K562 (cell line): ENCODE measurements at regions not wholly inside any gene's neighbourhood (a gene's known extent, or its start where the extent isn't known, plus 50 kb on each side); places are given as distances from the start of the nearest gene placed in this dataset.

Source experiments
- ATAC-seq: fragments of 200-7000 bp; cut with Tn5 transposase; 3 replicates; pipeline ENCODE4 v1.9.1; 2020; ENCODE audit warnings: moderate library complexity
- BruUV-seq: library from RNA; stranded (reverse); fragments of 400-500 nt; replicated peaks from 2 replicates; lab custom pipeline; 2021; lab: Mats Ljungman, UMichigan
- CTCF ChIA-PET: fragments of 300-600 bp; formaldehyde crosslinking; extraction: SDS; loops from one replicate; lab custom pipeline; 2021; ENCODE audit warnings: low intra/inter-chr PET ratio; lab: Yijun Ruan, JAX
- POLR2A ChIA-PET: fragments of 300-600, 350-650 bp; sonication (Branson Sonifier 250); formaldehyde crosslinking; extraction: SDS; loops from one replicate; lab custom pipeline; 2021; ENCODE audit warnings: antibody characterized with exemption, inconsistent platforms; lab: Yijun Ruan, JAX
- DNase-seq, 4 experiments: peaks; one replicate each; pipeline versions ENCODE4 v3.0.0 to v3.0.0-alpha.2; 2011 to 2018; ENCODE audit warnings: low spot score in 3 of 4, mixed read lengths in 3 of 4; ENCODE audit errors: extremely low read depth in 1 of 4
- FAIRE-seq: peaks from 2 replicates; lab custom pipeline; 2011; peaks lifted over from hg19 to GRCh38; lab: Jason Lieb, UNC
- H2AFZ ChIP-seq: 2 replicates; pipeline ENCODE4 v1.6.0; 2011; ENCODE audit warnings: low read depth, low read length, control low read depth, inconsistent platforms
- H3K27ac ChIP-seq: fragments of 200-600 bp; 3 replicates; pipeline ENCODE4 v1.8.0; 2011; ENCODE audit warnings: low read depth, mild to moderate bottlenecking, control low read depth, inconsistent platforms, low read length, moderate library complexity, mixed read lengths; ENCODE audit errors: extremely low read depth
- H3K27me3 ChIP-seq, 2 experiments: fragments of 300-600 bp in 1 of 2; 2 replicates in 1 of 2; 3 replicates in 1 of 2; pipeline versions ENCODE4 v1.6.0 to v1.8.0; 2011; ENCODE audit warnings: inconsistent platforms in 2 of 2, low read length in 2 of 2, mild to moderate bottlenecking in 1 of 2, mixed read lengths in 1 of 2, moderate library complexity in 1 of 2; ENCODE audit not compliant: control insufficient read depth in 2 of 2, insufficient read depth in 2 of 2
- H3K36me3 ChIP-seq: fragments of 300-600 bp; 3 replicates; pipeline ENCODE4 v1.8.0; 2011; ENCODE audit warnings: mild to moderate bottlenecking, low read length, inconsistent platforms; ENCODE audit not compliant: control insufficient read depth, insufficient read depth
- H3K4me1 ChIP-seq, 2 experiments: fragments of 200-600 bp in 1 of 2; replicated peaks in 1 of 2; 2 replicates in 1 of 2; 3 replicates in 1 of 2; pipeline versions ENCODE4 v1.5.1 to v1.8.0; 2011; ENCODE audit warnings: inconsistent platforms in 2 of 2, low read length in 2 of 2, mild to moderate bottlenecking in 1 of 2, mixed read lengths in 1 of 2, moderate library complexity in 1 of 2; ENCODE audit not compliant: control insufficient read depth in 2 of 2, insufficient read depth in 2 of 2
- H3K4me2 ChIP-seq: 2 replicates; pipeline ENCODE4 v1.6.1; 2011; ENCODE audit warnings: low read length, control low read depth, inconsistent platforms, mixed read lengths; ENCODE audit not compliant: insufficient read depth
- H3K4me3 ChIP-seq: fragments of 200-600 bp; sonication (generic), shearing (Covaris generic); 2 replicates; pipeline ENCODE4 v1.5.1; 2016; ENCODE audit warnings: control low read depth, inconsistent platforms
- H3K79me2 ChIP-seq: fragments of 200-600 bp; 3 replicates; pipeline ENCODE4 v1.8.0; 2011; ENCODE audit warnings: low read length, inconsistent platforms; ENCODE audit not compliant: control insufficient read depth, insufficient read depth
- H3K9ac ChIP-seq, 2 experiments: 2 replicates each; pipeline versions ENCODE4 v1.6.0 to v1.6.1; 2011; ENCODE audit warnings: low read depth in 2 of 2, low read length in 2 of 2, control low read depth in 1 of 2, inconsistent platforms in 1 of 2, mild to moderate bottlenecking in 1 of 2, mixed read lengths in 1 of 2; ENCODE audit not compliant: insufficient read depth in 1 of 2
- H3K9me1 ChIP-seq: one replicate; pipeline ENCODE4 v1.6.0; 2011; ENCODE audit warnings: inconsistent platforms, mild to moderate bottlenecking, low read length, moderate library complexity; ENCODE audit not compliant: control insufficient read depth, insufficient read depth
- H3K9me3 ChIP-seq: replicated peaks from 2 replicates; pipeline ENCODE4 v1.5.1; 2011; ENCODE audit warnings: low read depth, low read length, inconsistent platforms; ENCODE audit not compliant: control insufficient read depth, insufficient read depth
- H4K20me1 ChIP-seq: replicated peaks from 2 replicates; pipeline ENCODE4 v1.6.1; 2011; ENCODE audit warnings: low read length, inconsistent platforms, mixed read lengths; ENCODE audit not compliant: control insufficient read depth, insufficient read depth
- CHD2 ChIP-seq: IDR thresholded peaks from 2 replicates; pipeline ENCODE4 v1.6.1; 2011; ENCODE audit warnings: low read depth, low read length
- CHD7 ChIP-seq: fragments of 200-600 bp; sonication (generic); IDR thresholded peaks from one replicate; pipeline ENCODE4 v1.6.1; 2012; ENCODE audit warnings: mild to moderate bottlenecking, low read depth, low read length, inconsistent platforms
- DMBX1 ChIP-seq: fragments of 250-450 bp; sonication (Bioruptor Pico); IDR thresholded peaks from 2 replicates; pipeline ENCODE4 v1.8.0; 2022; ENCODE audit warnings: inconsistent platforms, mild to moderate bottlenecking, moderate library complexity, borderline replicate concordance
- JUNB ChIP-seq: fragments of 450-650 bp; formaldehyde crosslinking; conservative IDR thresholded peaks from 2 replicates; pipeline ENCODE4 v1.4.0; 2020; ENCODE audit warnings: mild to moderate bottlenecking
- MAX ChIP-seq: sonication (generic); formaldehyde crosslinking; IDR thresholded peaks from 2 replicates; pipeline ENCODE4 v1.9.0; 2022; ENCODE audit warnings: mild to moderate bottlenecking, missing genetic modification reagents
- RBM14 ChIP-seq: fragments of 200-400 bp; formaldehyde crosslinking; IDR thresholded peaks from 2 replicates; pipeline ENCODE4 v1.6.1; 2018; ENCODE audit warnings: low read depth, mild to moderate bottlenecking, low read length, moderate library complexity, borderline replicate concordance; ENCODE audit not compliant: insufficient read depth
- SIRT6 ChIP-seq: IDR thresholded peaks from one replicate; pipeline ENCODE4 v1.6.1; 2012; ENCODE audit warnings: low read depth, mild to moderate bottlenecking, control low read depth, inconsistent platforms, low read length, moderate library complexity
- SNAPC5 ChIP-seq: fragments of 250-450 bp; sonication (Bioruptor Pico); IDR thresholded peaks from 2 replicates; pipeline ENCODE4 v1.8.0; 2021; ENCODE audit warnings: moderate library complexity, mild to moderate bottlenecking, inconsistent platforms
- WGBS: fragments of 100-300 bp; shearing (Covaris generic); methylation state at CpG from one replicate; pipeline ENCODE4 v1.1.6; 2016; ENCODE audit warnings: low coverage, mixed read lengths; ENCODE audit not compliant: insufficient coverage; ENCODE audit errors: missing lambda C conversion rate; 5-methylcytosine and 5-hydroxymethylcytosine counted together
- in situ Hi-C: fragments of 300-500 bp; cut with MboI; formaldehyde crosslinking; loops from 4 replicates; pipeline ENCODE4 v1.15.0; 2018; ENCODE audit warnings: inconsistent platforms, mixed read lengths
- intact Hi-C: fragments of 100-400 bp; cut with micrococcal nuclease; formaldehyde crosslinking; loops from 2 replicates; pipeline ENCODE4 v1.14.2; 2022
- TF ChIP-seq, protein P1 (sequence below): fragments of 450-650 bp; formaldehyde crosslinking; IDR thresholded peaks from 2 replicates; pipeline ENCODE4 v1.4.0; 2020; ENCODE audit warnings: mild to moderate bottlenecking, mixed read lengths

DNA sequence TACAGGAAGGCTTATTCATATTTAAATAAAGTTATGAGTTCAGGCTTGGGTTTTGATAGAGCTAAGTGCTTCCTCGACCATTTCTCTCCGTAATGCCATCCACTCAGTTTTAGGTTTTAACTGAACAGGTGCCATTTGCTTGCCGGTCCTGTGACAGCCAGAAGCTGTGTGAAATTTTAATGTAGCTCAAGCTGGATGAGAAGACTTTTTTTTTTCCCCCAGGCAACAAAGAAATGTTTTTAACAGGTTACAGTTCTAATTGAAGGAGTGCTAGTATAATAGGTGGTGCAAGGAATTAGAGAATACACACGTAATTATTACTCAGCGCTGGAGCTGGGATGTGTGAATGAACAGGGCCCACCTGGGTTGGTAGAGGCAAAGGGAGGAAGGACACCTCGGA, 502.3 kb downstream of the AACS start:
- ATAC-seq = no peak
- H3K36me3 ChIP-seq = no peaks in the 10 kb centered on the region
- no peaks in the 10 kb centered on the region for H4K20me1 ChIP-seq
- no peaks in the 10 kb centered on the region for H3K9me3 ChIP-seq
- WGBS = under 1% methylated on average over 6 of the region's 6 CpGs
- H3K9me1 ChIP-seq = no peaks in the 10 kb centered on the region
- H2AFZ ChIP-seq = no peak overlapping the region
- CTCF ChIA-PET = no interaction called here
- in situ Hi-C loops (no loop called here), intact Hi-C loops (no loop called here)
- no peak overlapping the region for H3K4me2 ChIP-seq
- H3K9ac ChIP-seq = no peak overlapping the region
- no peaks in the 10 kb centered on the region for H3K27me3 ChIP-seq
- no peak overlapping the region for H3K4me3 ChIP-seq
- no peaks in the 10 kb centered on the region for H3K4me1 ChIP-seq
- BruUV-seq = no TSS peak
- POLR2A ChIA-PET = no interaction called here
- H3K27ac ChIP-seq = no peak overlapping the region
- no peaks in the 10 kb centered on the region for H3K79me2 ChIP-seq
- no peak for FAIRE-seq
- no peak for DNase-seq
- TF ChIP-seq, protein P1, sequence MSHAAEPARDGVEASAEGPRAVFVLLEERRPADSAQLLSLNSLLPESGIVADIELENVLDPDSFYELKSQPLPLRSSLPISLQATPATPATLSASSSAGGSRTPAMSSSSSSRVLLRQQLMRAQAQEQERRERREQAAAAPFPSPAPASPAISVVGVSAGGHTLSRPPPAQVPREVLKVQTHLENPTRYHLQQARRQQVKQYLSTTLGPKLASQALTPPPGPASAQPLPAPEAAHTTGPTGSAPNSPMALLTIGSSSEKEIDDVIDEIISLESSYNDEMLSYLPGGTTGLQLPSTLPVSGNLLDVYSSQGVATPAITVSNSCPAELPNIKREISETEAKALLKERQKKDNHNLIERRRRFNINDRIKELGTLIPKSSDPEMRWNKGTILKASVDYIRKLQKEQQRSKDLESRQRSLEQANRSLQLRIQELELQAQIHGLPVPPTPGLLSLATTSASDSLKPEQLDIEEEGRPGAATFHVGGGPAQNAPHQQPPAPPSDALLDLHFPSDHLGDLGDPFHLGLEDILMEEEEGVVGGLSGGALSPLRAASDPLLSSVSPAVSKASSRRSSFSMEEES (CRISPR knock-in tag) = no peak
- TF ChIP-seq DMBX1 = no peak
- no peak for TF ChIP-seq JUNB (CRISPR knock-in tag)
- TF ChIP-seq SIRT6 = no peak
- no peak for TF ChIP-seq RBM14
- no peak for TF ChIP-seq CHD2
- no peak for TF ChIP-seq SNAPC5 (CRISPR knock-in tag)
- no peak for TF ChIP-seq CHD7
- TF ChIP-seq MAX = no peak
